ENCODE measurements at regions not wholly inside any gene's neighbourhood (a gene's known extent, or its start where the extent isn't known, plus 50 kb on each side); places are given as distances from the start of the nearest gene placed in this dataset.

DNA sequence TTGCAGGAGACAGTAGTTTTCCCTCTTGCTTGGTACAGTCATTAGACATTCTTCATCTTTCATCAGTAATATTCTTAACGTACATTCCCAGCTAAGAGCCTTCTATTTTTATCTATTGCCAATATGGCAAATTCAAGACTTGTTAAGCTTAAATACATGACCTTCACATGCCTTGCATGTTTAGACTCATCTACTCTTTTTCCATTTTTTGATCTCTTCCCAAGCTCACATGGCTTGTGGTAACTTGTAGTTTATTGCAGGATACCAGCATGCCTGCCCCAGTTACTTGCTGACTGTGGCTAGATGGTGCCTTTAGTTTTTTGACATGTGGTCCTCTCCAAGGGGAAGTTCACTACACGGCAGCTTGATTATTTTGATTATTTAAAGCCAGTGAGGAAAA is 729.0 kb downstream of the SLC6A15 start:
- TF ChIP-seq, protein P1, sequence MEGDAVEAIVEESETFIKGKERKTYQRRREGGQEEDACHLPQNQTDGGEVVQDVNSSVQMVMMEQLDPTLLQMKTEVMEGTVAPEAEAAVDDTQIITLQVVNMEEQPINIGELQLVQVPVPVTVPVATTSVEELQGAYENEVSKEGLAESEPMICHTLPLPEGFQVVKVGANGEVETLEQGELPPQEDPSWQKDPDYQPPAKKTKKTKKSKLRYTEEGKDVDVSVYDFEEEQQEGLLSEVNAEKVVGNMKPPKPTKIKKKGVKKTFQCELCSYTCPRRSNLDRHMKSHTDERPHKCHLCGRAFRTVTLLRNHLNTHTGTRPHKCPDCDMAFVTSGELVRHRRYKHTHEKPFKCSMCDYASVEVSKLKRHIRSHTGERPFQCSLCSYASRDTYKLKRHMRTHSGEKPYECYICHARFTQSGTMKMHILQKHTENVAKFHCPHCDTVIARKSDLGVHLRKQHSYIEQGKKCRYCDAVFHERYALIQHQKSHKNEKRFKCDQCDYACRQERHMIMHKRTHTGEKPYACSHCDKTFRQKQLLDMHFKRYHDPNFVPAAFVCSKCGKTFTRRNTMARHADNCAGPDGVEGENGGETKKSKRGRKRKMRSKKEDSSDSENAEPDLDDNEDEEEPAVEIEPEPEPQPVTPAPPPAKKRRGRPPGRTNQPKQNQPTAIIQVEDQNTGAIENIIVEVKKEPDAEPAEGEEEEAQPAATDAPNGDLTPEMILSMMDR (optimal IDR thresholded peaks at IDR 0.05 in 1 of 3, IDR thresholded peaks at IDR 0.05 in 1 of 3, conservative IDR thresholded peaks at IDR 0.05 in 1 of 3; ENCODE audit: extremely low read depth in 1 of 3, insufficient read depth in 2 of 3, low read length in 3 of 3): no peak
- no peak for TF ChIP-seq EZH2 (IDR thresholded peaks at IDR 0.05; ENCODE audit: low read length)

Measured in keratinocyte (primary cell).